ENCODE measurements at regions not wholly inside any gene's neighbourhood (a gene's known extent, or its start where the extent isn't known, plus 50 kb on each side); places are given as distances from the start of the nearest gene placed in this dataset.
"Not testable (repeated sequence)": the region's sequence is repeated elsewhere in the genome, so short reads cannot be mapped to it uniquely, and the experiment has no call there.

- not testable (repeated sequence) for TF ChIP-seq EZH2 (IDR thresholded peaks at IDR 0.05; ENCODE audit: low read depth, unreplicated experiment); CTCF (conservative IDR thresholded peaks at IDR 0.05; ENCODE audit: low read depth in 2 of 2); REST (IDR thresholded peaks at IDR 0.05; ENCODE audit: unreplicated experiment)
These were observed 2967.9 kb downstream of the RPIA start for GRCh38 chr2:91659189-91659916.

All from GM23338 (cell line).